ENCODE measurements at regions not wholly inside any gene's neighbourhood (a gene's known extent, or its start where the extent isn't known, plus 50 kb on each side); places are given as distances from the start of the nearest gene placed in this dataset.
"Not testable (repeated sequence)": the region's sequence is repeated elsewhere in the genome, so short reads cannot be mapped to it uniquely, and the experiment has no call there.

GRCh38 chr16:27600381-27600780 is 50.4 kb downstream of the KATNIP start:
- DNase-seq (ENCODE audit: low read depth) = no peak

DNA sequence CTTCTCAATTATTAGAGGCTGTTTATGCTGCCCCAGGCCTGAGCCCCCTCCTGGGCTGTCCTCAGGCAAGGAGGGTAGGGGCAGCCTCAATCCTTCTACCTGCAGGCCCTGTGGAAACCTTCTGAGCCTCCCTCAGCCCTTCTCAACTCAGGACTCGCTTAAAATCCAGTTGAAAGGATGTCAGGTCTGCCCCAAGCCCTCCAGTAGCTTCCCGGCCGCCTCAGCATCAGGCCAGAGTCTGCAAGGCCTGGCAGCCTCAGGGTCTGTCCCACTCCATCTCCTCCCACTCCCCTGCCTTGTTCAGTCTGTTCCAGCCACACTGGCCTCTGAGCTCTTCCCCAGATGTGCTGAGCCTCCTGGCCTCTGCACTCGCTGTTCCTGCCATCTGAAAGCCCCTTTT is 52.2 kb downstream of the KATNIP start:
- DNase-seq (ENCODE audit: low read depth) = no peak

DNA sequence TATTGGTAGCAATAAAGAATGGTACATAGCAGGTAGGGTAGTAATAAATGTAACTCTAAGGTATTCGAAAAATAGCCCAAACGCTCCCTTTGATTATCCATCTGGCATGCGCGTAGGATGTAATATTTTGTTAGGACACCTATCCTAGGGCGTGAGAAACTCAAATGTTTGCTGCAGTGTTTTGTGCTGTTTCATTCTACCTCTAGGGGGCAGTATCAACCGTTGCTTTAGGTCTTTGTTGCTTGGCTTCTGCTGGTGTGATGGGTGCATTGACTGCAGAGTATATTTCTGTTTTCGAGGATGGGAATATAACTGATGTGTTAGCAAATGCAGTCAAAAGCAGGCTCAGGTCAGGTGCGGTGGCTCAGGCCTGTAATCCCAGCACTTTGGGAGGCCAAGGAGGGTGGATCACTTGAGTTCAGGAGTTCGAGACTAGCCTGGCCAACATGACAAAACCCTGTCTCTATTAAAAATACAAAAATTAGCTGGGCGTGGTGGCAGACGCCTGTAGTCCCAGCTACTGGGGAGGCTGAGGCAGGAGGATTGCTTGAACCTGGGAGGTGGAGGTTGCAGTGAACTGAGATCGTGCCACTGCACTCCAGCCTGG is 55.7 kb downstream of the KATNIP start:
- DNase-seq (ENCODE audit: low read depth) = not testable (repeated sequence)

DNA sequence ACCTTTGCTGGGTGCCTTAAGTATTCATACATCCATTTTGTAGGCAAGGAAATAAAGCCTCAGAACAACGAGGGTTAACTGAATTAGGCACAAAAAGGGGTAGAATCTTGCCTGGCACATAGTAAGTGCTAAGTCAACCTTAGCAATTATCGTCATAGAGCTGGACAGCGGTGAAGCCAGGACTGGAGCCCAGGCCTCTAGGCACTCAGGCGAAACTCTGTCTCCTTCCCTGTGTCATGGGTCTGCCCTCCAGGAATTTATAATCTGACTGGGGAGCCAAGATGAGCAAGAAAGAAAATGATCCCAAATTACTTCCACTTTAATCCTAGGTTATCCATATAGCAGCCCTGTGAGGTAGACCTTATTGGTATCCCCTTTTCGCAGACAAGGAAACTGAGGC is 61.4 kb downstream of the KATNIP start:
- no peak for DNase-seq (ENCODE audit: low read depth)

GRCh38 chr16:27613238-27613791 is 63.4 kb downstream of the KATNIP start:
- DNase-seq (ENCODE audit: low read depth) = no peak

- no peak for DNase-seq (ENCODE audit: low read depth)
Measured at GRCh38 chr16:27617665-27618064, 67.7 kb downstream of the KATNIP start.

GRCh38 chr16:27618165-27618564 is 68.2 kb downstream of the KATNIP start:
- DNase-seq (ENCODE audit: low read depth) = no peak

DNA sequence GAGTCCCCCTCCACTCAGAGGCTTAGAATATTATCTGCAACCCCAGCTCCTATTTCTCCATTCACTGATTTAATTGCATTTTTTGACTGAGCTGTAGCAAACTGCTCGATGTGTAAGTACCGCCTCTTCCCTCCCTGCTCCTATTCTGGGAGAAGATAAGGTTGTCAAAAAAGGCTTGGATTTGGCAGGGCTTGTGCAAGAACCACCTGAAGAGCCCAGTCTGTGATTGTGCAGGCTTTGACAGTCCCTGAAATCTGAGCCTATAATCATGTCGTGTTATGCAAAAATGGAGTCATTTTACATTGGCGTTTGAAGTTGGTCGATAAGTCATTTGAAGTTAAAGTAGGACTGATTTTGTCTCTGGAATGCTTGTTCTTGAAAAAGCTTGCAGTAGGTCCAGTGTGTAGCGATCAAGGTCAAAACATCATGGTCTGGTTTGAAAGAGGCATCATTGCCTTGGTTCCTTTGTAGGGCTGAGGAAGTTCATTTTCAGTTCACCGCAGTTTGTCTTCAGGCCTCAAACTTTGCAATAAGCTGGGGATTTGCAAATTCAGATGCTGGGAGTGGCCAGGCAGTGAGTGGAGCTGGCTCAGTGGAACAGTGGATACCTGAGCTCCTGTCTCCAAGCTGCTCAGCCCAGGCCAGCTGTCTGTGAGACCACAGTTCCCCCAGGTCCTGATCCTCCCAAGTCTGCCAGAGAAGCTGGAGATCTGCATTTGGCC is 68.8 kb downstream of the KATNIP start:
- no peak for DNase-seq (ENCODE audit: low read depth)

- no peak for DNase-seq (ENCODE audit: low read depth)
Measured at GRCh38 chr16:27620541-27620940, 70.6 kb downstream of the KATNIP start.

GRCh38 chr16:27624154-27625049 is 74.5 kb downstream of the KATNIP start:
- DNase-seq (ENCODE audit: low read depth) = no peak

GRCh38 chr16:27625050-27625697 is 75.2 kb downstream of the KATNIP start:
- DNase-seq (ENCODE audit: low read depth) = peak; percentile 69

DNA sequence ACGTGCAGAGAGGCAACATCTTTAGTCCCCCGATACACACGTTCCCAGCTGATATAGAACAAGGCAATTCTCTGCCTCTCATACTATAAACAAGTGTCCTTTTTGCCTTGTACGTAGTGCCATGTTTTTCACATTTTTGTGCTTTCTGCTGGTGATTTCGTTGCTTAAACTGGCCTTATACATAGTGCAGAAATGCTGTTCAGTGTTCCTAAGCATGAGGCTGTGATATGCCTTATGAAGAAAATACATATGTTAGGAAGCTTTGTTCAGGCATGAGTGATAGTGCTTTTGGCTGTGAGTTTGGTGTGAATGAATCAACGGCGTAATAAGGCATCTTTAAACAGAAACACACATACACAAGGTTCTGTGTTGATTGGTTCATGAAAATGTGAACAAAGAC is 77.2 kb downstream of the KATNIP start:
- DNase-seq (ENCODE audit: low read depth) = no peak

GRCh38 chr16:27628241-27628942 is 78.4 kb downstream of the KATNIP start:
- DNase-seq (ENCODE audit: low read depth) = no peak

DNA sequence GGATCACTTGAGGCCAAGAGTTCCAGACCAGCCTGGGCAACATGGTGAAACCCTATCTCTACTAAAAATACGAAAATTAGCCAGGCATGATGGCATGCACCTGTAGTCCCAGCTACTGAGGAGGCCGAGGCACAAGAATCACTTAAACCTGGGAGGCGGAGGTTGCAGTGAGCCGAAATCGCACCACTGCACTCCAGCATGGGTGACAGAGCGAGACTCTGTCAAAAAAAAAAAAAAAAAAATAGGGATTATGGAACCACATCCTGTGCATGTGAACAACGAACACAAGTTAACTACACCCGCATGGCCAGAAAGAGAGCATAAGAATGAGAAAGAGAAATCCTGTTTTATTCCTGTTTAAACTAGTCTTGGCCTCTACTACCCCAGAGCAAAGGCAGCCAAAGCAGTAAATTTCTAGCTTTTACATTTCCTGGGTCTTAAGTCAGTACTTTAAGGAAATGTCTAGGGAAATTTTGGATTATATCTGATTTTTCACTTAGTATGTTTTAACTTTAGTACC is 79.1 kb downstream of the KATNIP start:
- DNase-seq (ENCODE audit: low read depth) = not testable (repeated sequence)

GRCh38 chr16:27632216-27632615 is 82.3 kb downstream of the KATNIP start:
- DNase-seq (ENCODE audit: low read depth) = no peak

DNA sequence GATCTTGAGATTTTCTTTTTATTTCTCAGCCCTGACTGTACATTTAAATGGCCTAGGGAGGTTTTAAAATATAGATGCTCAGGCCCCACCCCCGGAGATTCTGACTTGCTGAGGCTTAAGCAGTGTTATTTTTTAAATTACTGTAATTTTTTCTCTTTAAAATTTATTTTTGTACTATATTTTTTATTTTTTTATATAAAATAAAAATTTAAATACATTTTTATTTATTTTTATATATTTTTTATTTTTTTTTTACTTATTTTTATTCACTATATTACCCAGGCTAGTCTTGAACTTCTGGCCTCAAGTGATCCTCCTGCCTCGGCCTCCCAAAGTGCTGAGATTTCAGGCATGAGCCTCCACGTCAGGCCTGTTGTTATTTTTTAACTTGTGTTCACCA is 83.3 kb downstream of the KATNIP start:
- no peak for DNase-seq (ENCODE audit: low read depth)

DNA sequence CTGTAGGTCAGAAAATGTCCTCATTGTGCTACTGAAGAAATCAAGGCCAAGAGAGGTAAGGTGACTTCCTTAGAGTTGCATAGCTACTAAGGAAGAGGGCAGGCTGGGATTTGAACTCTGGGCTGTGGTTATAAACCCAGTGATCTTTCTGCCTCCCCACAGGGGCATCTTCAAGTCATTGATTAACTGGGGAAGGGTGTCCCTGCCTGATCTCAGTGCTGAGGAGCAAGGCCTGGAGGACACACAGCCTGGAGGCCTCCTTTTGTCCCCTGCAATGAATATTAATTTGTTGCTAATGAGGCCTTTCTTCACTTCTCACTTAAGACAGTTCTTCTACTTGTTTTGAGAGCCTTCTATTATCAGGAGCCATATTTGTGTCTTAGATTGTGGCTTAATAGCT is 83.8 kb downstream of the KATNIP start:
- no peak for DNase-seq (ENCODE audit: low read depth)

- no peak for DNase-seq (ENCODE audit: low read depth)
Measured at GRCh38 chr16:27634779-27635178, 84.8 kb downstream of the KATNIP start.

GRCh38 chr16:27636453-27637240 is 86.7 kb downstream of the KATNIP start:
- no peak for DNase-seq (ENCODE audit: low read depth)

- no peak for DNase-seq (ENCODE audit: low read depth)
Measured at GRCh38 chr16:27638833-27639560, 89.1 kb downstream of the KATNIP start.

Data from GM04503 (cell line).